HG03460 (cell line): ENCODE measurements at regions not wholly inside any gene's neighbourhood (a gene's known extent, or its start where the extent isn't known, plus 50 kb on each side); places are given as distances from the start of the nearest gene placed in this dataset.

Experiments
- ATAC-seq: cut with Tn5 transposase; IDR thresholded peaks from one replicate; pipeline ENCODE4 v1.9.1; 2021; ENCODE audit not compliant: unreplicated experiment

DNA sequence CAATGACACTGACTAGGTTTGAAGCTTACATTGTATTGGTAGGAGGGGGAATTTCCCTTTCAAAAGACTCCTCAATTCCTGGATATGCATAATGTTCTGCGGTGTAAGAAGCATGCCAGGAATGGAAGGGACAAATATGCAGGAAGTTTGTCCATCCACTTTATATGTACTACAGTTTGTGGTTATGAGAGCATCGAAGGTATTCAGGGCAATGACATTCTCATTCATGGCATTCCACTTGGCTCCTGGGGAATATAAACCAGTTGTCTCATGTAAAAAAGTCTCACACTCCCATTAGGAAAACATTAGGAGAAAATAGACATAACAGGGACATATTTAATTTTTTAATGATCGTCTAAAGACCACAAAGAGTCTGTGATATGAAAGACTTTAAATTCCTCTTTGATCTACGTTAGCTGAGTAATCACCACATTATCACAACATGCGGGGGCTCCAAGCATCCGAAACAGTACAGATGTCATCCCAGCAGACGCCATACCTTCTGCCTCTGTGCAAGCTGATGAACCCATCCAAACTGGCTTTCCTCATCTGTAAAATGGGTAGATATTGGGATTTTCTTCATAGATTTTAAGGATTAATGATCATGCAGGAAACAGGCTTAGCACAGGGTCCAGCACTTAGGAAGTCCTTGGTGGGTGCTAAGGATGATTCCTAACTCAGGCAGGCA lies 675.3 kb downstream of the INHBA start:
- no peak for ATAC-seq

DNA sequence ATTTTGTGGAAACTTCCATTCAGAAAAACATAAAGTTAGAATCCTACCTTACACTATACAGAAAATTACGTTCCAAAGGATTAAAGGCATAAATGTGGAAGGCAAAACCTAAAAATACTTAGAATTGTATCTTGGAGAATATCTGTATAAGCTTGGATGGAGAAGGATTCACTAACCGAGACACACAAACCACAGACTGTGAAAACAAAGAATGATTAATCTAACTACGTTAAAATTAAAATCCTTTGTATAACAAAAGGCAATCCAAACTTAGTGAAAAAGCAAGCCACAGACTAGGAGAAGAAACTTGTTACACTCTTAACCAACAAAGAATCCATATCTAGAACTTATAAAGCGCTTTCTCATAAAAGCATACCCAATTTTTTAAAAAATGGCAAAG lies 678.8 kb downstream of the INHBA start:
- no peak for ATAC-seq

DNA sequence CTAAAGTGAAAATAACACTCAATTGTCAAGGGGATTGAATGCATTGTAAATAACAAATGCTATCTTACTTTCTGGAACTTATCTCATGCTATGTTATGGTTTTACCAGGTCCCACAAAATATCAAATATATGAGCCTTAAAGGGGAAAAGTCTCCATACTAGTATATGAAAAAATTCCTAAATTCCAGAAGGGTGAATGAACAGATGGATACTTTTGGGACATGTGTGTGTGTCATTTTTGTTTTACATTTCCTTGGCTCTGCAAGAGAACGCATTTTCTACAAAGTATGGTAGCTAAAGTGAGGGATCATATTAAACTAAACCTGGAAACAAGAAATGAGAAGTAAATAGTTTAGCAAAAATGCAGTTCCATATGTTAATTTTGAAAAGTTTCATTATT lies 682.8 kb downstream of the INHBA start:
- ATAC-seq: no peak

DNA sequence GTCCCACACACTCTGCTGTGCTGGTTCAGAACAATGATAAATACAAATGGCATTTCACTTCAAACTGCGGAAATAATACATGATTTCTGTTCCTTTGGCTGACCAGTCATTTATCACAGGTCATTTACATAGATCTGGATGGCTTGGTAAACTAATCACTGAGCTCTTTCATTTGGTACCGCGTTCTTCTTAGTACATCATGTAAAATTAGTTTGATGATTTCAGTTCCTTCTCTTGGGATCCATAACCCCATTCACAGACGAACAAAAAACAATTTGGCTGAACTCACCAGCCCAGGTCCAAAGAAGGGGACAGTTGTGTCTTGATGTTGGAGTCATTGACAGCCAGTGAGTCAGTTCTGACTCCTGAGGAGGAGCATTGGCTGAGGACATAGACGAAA lies 689.8 kb downstream of the INHBA start:
- no peak for ATAC-seq

DNA sequence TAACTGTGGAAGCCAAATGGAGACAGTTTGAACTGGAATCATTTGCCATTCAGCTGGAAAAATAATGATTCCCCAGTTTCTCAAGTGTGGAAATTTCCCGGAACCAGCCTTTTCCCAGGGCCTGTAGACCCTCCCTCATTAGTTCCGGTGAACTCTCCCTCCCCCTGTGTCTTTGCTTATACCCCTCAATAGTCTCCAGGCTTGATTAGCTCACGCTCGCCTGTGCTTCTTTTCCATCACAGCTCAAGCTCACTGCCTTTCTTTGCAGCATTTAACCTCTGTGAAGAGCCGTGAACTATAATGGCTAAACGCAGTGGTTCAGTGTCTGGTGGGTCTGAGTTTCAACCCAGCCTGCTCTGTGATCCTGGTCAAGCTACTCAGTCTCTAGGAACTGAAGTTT lies 690.8 kb downstream of the INHBA start:
- ATAC-seq: no peak

DNA sequence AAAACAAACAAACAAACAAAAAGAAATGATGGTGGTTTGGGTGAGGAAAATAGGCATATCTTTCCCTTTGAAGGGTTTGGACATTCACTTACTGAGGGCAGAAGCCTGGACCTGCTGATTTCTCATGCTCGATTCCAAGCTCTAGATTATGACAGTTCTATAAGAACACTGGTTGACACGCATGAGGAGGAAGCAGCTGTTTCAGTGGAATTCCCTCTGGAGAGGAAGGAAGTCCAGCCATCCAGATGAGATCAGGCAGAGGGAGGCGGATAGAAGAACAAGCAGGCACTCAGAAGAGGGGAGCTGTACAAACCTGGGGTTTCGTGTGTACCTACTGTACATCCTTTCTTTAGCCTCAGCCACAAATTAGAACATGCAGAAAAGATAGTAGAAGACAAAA lies 691.9 kb downstream of the INHBA start:
- no peak for ATAC-seq

DNA sequence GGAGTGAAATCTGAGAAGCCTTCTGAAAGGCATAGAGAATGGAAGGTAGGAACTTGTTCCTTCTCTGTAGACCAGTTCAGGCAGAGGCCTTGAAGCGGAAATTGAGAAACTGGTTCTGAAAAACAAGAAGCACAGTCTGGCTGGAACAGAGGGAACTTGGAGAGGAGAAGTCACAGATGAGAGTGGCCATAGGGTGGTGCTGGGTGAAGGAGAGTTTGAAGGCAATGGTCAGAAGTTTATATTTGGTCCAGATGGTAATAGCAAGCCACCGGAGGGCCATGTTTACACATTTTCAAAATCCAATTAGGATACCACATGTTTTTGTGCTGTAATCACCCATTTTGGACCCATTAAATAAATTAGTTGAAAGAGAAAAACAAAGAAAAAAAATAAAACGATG lies 692.5 kb downstream of the INHBA start:
- ATAC-seq: no peak

DNA sequence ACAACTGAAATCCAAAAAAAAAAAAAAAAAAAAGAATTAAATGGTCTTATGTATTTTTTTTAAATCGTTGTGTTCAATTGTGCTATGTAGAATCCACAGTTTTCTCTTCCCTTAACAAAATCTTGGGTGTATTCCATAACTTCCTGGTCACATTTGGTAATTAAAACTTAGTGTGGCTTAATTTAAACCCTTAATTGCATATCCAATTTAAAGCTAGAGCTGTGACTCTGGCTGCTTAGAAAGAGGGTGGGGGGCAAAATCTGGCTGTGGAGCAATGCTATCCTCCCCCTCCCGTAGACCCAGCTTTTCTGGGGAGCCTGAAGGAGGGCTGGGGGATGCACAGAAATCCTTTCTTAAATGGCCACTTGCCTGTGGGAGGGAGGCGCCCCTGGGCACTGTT lies 695.1 kb downstream of the INHBA start:
- no peak for ATAC-seq

DNA sequence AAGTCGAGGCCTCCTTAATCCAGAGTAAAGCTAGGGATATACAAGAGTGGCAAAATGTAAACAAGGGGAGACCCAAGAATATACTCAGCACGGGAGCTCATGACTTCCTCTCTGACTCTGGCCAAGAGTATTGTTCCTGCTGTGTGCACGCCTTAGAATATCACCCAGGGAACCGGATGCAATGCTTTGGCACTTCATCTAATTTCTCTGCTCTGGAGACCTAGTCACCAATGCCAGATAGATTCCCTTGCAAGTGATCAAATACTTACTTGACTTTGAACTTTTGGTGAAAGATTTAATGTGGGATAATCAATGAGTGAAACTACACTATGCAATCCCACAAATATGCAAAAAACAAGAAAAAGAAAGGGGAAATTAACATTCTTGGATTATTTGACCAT lies 695.5 kb downstream of the INHBA start:
- ATAC-seq: no peak

DNA sequence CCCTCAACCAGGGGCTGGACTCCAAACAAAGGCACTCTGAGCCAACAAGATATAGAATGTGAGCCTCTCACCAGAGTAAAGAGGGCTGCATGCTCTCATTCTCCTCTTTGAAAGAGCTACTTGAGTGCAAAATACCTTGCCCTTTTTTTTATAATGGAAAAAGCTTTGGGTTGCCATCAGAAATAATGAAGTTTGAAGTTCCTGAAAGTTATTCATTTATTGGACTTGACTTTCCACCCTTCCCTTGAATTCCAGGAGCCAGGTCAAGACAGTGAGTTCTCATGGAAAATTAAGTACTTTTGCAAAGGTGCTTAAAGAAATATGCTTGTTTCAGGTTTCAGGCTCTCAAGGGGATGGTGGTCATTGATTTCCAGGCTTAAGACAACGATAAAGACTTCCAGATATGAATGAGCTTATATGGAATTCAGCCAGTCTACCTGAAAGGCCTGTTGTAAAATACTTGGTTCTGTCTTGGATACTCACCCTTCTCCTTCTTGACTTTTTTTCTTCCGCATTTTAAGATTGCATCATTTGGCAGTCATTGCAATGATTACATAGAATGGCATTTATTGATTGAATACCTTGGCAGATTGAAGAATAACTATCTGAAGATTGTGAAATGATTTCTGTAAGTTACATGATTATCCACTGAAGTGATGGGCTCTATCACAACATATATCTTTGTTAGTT lies 696.4 kb downstream of the INHBA start:
- no peak for ATAC-seq

DNA sequence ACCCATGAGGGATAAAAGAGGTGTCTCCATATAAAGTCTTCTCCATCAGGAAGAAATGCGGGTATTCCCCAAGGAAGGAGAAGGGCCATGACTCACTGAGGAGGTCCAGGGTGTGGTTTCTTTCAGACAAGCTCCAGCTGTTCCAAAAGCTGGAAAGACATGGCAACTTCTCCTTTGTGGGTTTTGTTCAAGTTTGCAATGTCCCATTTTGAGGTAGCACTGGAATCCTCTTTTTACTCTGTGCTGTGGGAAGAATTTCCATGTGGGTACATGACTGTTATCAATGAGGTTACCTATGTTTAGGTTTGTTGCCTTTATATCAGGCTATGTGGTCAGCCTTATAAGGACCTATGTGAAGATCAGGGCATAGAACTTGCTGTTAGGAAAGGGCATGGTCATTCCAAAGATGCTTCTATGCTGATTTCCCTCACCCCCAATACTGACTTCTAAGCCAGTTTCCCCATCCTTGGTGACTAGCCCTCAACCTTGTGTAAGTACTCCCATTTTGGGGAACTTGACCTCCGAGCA lies 697.5 kb downstream of the INHBA start:
- ATAC-seq: no peak

DNA sequence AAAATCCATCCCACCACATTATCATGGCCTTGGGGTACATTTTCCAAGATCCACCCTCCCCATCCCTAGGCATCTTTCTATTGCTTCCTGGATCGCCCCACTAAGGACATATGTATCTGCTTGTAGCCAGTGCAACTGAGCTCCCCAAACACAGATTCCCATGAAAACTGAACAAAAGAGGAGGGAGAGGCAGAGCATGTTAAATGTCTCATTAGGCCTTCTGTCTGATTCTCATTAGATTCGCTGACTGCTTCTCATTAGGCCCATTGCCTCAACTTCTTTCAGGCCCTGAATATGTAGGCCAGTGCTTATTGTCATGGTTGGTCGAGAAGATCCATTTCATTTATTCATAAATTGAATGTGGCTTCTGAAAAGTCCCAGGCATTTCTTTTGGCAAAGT lies 698.9 kb downstream of the INHBA start:
- ATAC-seq: no peak

DNA sequence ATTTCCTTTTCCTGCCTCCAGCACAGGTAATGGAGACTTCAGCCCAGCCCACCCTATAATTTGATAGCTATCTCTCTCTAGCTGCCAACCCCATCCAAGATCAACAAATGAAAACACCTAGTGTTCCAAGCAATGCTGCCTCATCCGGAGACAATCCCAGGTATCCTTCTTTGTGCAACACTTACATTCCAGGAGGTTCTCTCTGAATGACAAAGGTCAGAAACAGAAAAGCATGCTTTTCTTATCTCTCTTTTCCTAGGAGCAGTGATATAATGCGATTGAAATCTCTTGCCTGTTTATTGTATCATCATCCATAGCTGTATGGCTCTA lies 699.3 kb downstream of the INHBA start:
- ATAC-seq: no peak

DNA sequence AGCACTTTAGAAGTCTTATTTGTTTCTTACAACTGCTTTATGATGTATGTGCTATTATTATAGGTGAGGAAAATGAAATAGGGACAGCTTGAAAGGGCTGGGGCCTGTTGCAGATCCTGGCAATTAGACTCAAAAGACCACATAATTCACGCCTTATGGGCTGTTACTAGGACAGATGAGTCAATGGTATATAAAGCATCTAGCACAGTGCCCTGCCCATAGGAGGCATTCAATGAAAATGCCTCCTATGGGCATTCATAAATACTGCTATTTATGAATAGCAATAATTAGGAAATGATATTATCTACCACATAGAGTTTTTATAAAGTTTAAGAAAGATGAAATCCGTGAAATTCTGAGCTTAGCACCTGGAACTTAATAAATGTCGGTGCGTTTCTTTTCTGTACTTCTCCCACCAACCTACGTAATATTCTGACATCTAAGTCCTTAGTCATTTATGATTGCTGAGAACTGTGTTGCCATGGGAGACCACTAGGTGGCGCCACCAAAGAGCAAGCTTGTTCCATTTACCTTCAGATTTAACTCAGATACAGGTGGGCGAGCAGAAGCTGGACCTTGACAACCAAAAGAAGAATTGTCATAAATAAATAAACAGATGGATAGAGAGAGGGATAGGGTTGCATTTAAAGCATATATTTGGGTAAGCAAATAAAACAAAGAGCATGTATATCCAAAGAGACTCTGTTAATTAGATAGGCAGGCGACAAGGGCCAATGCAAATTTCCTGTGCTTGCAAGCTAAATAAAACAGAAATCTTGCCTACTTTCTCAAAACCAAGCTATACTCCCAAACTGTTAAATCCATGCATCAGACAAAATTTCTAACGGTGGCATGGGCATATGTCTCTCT lies 699.9 kb downstream of the INHBA start:
- ATAC-seq: no peak

DNA sequence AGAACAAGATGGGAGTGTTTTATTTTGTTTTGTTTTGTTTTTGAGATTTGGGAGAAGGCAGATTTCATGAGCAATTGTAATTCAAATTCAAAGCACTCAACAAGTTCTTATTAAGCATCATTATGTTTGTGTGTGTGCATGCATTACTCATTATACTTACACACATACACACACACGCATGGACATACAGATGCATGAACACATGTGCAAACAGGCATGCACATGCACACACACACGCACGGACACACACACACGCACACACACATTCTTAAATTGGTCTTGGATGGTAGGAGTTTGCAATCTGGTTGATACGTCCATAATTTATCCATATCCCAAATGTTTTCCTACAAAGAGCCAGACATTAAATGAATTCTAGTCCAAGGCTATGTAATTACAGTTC lies 702.8 kb downstream of the INHBA start:
- no peak for ATAC-seq

DNA sequence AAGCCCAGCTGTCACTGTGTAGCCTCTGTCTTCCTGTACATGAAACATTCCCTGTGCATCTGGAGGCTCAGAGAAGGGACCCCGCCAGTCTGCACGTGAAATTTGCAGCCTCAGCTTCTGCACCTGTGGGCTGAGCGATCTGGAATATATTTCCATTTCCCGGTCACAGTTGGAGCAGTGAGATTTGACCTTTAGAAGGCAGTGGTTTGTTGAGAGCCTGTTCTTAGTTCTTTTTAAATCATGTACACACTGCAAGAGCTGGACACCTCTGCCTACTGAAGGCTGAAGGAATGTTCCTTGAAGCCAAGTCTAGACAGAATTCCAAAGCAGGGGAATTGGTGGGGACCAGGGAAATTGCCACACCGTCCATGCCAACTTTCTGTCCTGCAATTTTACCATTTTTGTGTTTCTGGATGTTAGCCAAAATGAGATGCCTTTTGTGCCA lies 706.6 kb downstream of the INHBA start:
- no peak for ATAC-seq

DNA sequence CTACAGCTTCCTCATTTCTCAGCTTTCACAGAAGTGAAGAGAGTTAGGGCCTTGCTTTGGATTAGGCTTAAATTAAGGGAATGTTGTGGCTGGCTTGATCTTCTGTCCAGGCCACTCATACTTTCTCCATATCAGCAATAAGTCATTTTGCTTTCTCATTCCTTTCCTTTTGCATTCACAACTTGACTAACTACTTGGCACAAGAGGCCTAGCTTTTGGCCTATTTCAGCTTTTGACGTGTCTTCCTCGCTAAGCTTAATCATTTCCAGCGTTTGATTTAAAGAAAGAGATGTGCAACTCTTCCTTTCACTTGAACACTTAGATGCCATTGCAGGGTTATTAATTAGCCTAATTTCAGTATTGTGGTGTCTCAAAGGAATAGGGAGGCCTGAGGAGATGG lies 712.0 kb downstream of the INHBA start:
- ATAC-seq: no peak

DNA sequence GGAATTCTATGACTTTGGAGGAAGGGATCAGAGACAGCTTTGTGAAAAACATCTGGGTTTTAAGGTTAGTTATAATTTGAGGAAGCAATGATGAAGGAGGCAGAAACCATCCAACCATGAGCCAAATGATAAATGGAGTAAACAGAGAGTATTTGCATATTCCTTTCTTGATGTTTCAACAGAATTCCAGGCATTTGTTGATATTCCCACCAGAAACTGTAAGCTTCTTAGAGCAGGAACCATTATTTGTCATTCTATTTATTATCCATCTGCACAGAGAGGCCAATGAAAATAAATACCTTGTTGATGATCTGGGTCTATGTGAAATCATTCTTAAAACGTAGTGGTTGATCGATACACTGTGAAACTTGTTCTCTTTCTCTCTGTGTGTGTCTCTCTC lies 715.3 kb downstream of the INHBA start:
- ATAC-seq: no peak

DNA sequence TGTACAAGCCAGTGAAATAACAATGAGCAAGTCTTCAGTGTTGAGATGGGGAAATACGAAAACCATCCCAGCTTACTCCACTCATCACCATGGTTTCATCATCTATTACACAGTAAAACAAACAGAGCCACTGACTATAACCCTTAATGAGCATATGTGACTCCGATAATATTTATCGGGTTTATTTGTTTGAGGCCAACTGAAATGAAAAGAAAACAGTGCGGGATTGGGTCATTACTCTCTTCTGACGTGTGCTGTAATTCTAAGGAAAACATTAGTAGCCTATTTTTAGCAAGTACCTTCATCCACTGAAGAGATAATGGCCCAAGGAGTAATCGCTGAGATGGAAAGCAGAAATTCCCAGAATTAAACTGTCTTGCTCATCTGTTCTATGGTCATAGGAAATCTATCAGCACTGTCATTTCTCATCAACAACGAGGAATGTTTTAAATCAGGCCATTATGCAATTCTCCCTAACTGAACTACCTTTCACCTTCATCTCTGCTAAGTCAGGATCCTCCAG lies 716.5 kb downstream of the INHBA start:
- ATAC-seq: no peak

DNA sequence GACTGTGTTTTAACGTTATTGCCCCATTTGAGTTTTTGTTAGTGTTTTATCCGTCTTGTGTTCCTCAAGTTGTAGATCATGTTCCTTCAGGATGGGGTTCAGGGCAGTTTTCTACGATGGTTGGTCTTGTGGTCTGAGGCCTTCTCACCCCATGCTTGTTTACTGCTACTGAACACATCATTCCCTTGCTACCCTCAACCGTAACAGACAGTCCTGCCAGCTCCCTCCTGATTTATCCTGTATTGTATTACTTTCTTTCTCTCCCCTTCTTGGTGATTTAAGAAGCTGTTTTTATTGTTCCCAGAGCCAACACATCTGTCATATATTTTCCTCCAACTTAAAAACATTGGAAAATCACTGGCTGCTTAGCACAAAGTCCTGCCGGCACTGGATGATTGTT lies 719.8 kb downstream of the INHBA start:
- ATAC-seq: no peak

DNA sequence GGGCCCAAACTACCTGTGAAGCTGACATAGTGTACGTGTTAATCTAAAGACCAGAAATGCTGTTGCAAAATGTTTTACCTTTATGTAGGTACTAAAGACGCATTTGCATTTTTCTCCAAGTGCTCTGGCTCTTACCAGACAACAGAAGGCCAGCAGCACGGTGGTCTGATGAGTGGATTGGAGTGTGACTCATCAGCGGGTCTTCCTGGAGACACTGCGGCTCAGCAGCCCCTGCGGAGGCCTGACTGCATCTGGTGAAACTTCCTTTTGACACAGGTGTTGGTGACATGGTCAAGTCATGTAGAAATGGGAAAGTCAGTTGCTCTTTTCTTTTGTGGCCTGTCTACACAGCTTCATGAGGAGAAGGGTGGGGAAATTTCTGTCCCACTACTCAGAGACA lies 723.6 kb downstream of the INHBA start:
- no peak for ATAC-seq

DNA sequence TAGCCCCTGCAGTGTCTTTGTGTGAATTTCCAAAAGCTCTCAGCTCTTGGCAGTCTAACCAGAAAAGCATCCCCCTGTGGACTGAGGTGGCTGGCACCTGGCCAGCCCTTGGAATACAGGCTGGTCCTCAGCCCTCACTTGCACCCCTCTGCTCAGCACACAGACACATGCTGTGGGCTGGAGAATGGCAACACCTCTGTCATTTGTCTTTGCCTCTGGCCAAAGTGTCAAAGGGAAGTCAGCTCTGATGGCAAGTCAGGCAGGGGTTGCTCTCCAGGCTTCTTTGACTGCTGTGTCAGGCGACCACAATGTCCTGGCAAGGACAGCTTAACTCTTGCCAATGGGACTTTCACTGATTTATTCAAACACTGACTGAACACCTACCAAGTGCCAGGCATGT lies 724.8 kb downstream of the INHBA start:
- ATAC-seq: no peak
